ENCODE measurements at regions not wholly inside any gene's neighbourhood (a gene's known extent, or its start where the extent isn't known, plus 50 kb on each side); places are given as distances from the start of the nearest gene placed in this dataset.

- TF ChIP-seq POLR2A (IDR thresholded peaks at IDR 0.05; ENCODE audit: control extremely low read depth in 1 of 2, low read depth in 2 of 2, low read length in 2 of 2) (no peak), POLR2AphosphoS5 (IDR thresholded peaks at IDR 0.05; ENCODE audit: low read depth, low read length) (no peak)
Measured at GRCh38 chr4:13208558-13209193, 275.5 kb downstream of the RAB28 start.
